LHCN-M2 (cell line): ENCODE measurements at regions not wholly inside any gene's neighbourhood (a gene's known extent, or its start where the extent isn't known, plus 50 kb on each side); places are given as distances from the start of the nearest gene placed in this dataset.
A peak's percentile ranks its signal among the peaks of the same experiment; 100 is the strongest.
"Not testable (repeated sequence)": the region's sequence is repeated elsewhere in the genome, so short reads cannot be mapped to it uniquely, and the experiment has no call there.

ENCODE experiments used
- DNase-seq: peaks from one replicate; pipeline ENCODE4 v3.0.0-alpha.2; 2012; ENCODE audit warnings: low read depth

DNA sequence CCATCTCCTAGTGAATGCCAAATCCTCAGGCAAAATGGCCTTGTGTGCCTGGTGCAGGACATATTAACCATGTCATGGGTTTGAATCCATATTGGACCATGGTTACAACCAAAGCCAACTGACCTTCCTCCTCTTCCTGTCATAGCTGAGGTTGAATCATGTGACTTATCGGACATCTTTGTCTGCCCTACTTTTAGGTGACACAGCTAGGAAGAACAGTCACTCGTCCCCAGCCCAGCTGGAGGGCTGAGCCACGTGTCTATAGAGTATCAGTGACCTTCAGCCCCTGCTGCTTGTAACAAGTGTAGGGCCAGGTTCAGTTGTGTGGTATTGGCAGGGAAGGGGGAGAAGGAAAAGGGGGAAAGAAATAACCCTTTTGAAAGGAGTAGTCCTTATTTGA lies 225.2 kb downstream of the KTN1 start:
- no peak for DNase-seq

DNA sequence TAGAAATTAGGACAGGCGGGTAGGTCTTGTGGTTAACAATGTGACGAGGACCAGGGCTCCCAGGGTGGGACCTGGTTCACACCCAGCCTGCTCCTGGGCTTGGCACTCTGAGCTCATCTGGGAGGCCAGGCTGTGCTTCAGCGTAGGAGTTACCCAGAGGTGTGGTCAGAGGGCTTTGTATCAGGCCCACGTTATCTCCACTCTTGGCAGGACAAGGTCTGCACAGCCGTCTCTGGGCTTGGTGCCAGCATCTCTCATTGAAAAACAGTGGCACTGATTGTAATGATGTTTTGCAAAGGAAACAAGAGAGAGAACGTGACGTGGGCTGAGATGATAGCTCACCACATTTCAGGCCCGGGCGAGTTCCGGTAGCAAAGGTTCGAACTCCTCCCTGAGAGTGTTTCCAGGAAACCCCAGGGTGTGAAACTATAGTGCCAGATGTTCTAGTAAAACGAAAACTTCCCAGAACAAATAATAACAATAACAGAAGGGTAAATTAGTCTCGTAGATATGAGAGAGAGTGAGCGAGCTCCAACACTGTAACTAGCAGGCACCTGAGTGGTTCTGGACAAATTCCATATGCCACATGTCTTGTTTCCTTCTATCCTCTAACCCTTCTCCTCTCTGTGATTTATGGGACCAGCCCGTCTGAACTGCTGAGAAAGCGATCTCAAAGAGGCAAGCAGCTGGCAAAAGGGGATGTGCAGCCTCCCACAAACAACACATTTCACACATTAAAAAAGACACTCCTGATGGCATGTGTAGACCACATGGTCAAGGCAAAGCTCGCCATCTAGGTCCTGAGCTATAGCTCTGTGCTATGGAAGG lies 227.3 kb downstream of the KTN1 start:
- no peak for DNase-seq

DNA sequence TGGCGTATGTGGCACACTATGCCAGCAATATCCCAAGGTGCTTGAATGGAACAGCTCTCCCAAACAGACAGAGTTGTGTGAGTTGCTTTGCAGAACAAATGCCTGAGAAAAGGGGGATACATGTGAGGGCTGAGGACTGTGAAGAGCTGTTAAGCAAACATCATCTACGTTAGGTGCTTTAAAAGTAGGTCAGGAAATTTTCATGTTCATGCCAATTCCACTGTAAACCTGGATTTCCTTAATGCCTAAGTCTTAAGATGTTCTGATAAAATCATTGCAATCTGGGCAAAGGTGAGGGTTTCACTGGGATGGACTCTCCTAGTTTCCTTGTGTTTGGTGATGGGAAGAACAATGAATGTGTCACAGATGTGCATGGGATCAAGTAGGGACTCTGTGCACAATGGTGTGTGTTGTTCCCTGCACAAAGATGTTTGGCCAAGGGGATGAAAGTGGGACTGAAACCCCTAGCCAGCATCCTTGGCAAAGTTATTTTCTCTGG lies 227.9 kb downstream of the KTN1 start:
- DNase-seq = no peak

DNA sequence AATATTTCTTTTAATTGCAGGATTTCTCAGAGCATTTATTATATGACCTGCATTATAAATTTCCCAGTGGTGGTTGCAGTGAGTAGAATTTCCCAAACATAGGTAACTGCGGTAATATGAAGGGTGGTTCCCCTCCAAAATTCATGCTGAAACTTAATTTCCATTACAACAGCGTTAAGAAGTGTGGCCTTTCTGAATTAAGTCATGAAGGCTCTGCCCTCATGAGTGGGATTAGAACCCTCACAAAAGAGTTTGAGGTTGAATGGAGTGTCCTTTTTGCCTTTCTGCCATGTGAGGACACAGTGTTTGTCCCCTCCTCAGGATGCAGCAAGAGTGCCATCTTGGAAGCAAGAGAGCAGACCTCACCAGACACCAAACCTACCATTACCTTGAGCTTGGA lies 233.6 kb downstream of the KTN1 start:
- DNase-seq = no peak

DNA sequence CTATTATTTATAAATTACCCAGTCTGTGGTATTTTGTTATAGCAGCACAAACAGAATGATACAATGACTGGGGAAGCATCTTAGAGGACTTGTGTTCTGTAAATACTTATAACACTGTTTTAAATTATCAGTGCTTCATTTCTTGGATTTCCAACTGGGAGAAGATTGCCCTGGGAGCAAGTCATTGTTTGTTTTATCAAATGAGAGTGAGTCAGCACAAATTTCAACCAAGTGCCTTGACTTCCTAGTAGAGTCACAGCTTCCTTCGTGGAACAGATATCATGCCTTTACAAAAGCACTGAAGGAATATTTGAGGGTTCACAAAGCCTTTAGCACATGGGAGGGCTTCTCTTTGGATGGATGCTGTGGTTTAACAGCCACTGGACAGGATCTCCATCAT lies 234.1 kb downstream of the KTN1 start:
- DNase-seq = no peak

DNA sequence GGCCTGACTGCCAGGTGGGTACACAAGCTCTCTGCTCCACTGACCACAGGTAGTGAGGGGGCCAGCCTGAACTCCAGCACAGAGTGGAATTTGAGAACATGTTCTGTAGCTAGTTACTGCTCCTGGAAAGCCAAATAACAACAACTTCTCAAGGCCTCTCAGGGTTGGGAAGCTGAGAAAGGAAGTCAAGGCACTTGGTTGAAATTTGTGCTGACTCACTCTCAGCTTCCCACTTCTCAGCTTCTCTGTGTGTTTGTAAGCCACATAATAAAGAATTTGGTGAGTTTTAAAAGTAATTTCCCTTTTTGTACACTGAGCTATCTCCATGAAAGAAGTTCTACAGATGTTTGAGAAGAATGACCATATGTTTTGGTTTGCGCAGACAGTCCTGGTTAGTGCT lies 234.9 kb downstream of the KTN1 start:
- peak; percentile 13 for DNase-seq

DNA sequence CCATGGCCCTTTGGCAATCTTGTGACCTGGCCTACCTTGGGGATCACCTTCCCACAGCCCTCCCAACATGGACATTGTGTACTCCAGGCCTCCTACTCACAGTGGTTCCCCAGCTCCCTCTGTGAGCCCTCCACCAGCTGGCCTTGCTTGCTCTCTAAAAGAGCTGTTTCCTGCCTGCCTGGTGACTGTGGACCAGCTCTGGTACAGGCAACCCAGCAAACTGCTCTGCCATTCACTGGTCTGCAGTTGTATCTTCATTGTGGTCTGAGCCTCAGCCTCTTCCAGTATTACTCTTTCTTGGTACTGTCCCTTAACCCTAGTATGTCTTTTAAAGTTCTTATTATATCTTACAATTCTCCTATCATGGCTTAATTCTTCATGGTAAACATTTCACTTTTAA lies 236.2 kb downstream of the KTN1 start:
- no peak for DNase-seq

DNA sequence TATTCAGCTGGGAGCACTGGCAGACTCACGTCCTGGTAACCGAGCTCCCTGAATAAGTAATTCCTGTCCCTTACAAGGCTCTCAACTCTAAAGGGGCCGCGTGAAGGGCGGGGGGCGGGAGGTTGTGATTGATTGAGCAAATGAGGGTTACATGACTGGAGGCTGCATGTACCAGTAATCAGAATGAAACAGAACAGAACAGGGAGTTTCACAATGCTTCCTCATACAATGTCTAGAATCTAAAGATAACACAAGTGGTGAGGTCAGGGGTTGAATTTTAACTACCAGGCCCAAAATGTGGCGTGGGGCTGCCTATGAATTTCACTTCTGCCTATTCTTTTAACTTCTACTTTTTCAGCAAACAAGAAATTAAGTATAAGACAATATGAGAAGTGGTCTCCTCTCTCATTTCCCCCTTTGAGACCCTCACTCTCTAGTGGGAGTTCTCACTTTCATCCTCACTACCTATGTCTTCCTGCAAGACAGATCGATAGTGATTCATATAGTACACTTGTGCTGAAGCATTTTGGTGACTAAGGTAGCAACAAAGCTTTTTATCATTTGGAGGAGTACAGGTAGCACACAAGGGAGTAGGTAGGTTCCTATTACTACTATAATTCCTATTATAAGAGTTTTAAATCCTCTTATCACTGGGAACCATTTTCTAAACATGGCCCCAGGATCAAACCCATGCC lies 239.8 kb downstream of the KTN1 start:
- no peak for DNase-seq

DNA sequence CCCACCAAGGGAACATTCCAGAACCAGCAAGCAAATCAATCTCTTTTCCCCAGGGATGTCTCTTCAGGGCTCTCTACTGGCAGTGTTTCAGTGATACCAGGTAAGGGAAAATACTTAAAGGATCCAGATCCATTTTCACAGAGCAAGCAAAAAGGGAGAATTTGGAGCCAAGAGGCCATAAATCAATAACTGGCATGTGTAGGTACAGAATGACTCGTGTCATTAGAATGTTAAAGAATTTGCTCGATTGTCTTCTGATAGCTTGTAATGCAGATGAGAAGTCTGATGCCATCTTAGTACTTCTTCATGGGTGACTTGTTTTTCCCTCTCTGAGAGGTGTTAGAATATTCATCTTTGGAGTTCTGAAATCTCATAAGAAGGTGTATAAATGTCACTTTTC lies 242.9 kb downstream of the KTN1 start:
- no peak for DNase-seq

DNA sequence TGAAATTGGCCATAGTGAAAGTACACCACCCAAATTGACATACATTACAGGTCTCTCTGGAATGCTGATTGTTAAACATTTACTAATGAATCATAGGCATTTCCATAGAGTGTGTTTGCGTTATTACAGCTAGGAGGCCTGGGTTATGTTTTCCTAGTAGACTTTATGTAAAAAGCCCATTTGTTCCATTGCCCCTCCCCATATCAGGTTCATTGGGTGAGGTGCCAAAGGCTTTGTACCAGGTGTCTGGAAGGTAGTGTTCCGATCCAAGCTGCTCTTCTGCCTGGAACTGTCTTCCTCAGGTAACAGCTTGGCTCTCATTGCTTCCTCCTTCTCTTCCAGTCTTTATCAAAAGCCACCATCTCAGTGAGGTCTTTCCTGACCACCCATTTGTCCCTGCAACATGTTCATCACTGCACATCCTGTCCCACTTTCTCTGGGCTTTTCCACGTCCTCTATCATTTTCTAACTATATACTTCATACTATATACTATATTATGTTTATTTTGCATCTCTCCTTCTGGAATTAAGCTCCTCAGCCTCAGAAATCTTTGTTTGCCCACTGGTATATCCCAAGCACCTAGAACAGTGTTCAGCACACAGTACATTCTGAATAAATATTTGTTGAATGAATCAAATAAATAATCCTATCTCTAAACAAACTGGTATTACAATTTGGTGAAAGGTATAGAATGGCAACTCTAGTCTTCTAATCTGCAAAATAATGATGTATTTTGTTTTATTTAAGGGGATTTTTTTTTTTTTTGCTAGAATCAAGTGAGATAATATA lies 252.3 kb downstream of the KTN1 start:
- DNase-seq = no peak

DNA sequence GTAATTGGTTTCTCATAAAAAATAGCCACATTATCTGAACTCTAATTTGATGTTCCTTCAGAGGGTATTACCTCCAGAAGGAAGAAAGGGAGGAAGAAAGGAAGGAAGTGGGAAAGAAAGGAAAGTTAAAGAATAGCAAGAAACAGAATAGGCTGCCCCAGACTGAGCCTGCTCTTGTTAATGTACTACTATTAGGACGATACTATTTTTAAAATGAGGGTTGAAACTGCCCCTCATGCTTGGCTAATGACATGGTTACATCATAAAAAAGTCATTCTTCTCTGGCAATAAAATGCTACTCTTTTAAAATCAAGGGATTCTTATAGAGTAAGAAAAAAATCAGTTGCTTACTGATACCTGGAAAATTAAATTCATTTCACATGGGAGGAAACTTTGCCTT lies 253.0 kb downstream of the KTN1 start:
- no peak for DNase-seq

DNA sequence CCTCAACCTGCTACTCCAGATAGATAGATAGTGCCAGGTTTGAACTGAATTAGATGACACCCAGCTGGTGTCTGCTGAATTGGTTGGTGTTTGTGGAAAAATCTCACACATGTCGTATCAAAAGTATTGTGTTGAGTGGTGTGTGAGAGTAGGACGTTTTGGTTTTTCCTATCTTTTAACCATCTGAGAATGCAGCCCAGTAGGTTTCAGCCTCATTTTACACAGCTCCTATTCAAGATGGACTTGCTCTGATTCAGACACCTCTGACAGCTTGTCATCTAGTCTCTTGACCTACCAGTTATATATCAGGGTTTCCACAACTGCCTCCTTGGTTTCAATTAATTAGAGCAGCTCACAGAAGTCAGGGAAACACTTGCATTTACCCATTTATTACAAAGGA lies 254.4 kb downstream of the KTN1 start:
- no peak for DNase-seq

DNA sequence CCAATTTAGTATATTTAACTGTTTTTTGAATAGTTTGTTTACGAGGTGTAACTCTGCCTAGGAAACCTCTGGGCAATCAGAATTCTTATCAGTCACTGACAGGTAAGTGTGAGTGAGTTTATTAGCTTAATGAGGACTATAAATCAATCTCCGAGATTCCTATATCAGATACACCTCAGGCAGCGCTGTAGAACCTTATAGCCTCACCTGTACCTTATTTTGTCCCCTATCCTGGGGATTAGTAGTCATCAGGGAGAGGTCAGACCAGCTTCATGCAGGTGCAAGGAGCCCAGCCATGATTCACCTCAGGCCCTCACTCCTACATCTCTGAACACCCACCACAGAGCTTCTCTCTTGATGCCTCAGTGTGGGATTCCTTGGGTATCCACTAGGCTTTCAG lies 256.0 kb downstream of the KTN1 start:
- DNase-seq = no peak

DNA sequence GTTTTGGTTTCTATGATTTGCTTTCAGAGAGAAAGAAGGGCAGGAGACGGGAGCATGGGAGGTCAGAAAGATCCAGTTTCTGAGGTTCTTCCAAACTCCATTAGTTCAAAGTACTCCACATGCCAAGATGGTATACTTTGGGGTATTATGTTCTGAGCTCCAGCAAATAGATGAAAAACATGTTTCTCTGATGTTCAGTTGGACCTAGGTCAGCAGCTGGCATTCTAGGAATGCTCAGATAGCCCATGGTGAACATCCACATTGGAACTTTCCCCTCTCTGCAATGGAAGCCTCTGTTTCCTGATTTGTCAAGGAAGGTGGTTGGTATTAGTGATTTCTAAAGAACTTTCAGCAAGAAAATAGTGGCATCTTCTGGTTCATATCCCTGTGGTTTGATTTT lies 257.5 kb downstream of the KTN1 start:
- DNase-seq = no peak

DNA sequence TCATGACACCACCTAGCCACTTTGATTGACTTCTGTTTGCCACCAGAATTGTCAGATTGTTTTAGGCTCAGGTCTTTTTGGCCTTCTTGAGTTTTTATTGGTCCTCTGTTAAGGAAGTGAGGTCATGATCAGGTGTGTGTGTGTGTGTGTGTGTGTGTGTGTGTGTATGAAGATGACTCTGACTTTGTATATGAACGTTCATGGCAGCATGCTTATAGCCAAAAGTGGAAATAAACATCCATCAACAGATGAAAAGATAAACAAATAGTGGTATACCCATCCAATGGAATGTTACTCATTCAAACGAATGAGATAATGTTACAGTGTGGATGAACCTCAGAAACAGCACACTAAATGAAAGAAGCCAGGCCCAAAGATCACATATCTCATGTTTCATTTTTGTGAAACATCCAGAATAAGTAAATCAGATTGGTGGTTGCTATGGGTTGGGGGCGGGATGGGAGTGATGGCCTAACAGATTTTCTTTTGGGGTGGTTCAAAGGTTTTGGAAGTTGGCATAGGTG lies 258.6 kb downstream of the KTN1 start:
- DNase-seq = no peak

DNA sequence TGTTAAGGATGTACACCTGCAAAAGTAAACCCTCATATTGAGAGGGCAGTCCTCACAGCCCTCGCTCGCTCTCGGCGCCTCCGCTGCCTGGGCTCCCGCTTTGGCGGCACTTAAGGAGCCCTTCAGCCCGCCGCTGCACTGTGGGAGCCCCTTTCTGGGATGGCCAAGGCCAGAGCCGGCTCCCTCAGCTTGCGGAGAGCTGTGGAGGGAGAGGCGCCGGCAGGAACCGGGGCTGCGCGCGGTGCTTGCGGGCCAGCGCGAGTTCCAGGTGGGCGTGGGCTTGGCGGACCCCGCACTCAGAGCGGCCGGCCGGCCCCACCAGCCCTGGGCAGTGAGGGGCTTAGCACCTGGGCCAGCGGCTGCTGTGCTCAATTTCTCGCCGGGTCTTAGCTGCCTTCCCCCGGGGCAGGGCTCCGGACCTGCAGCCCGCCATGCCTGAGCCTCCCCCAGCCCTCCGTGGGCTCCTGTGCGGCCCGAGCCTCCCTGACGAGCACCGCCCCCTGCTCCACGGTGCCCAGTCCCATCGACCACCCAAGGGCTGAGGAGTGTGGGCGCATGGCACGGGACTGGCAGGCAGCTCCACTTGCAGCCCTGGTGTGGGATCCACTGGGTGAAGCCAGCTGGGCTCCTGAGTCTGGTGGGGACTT lies 259.4 kb downstream of the KTN1 start:
- not testable (repeated sequence) for DNase-seq

DNA sequence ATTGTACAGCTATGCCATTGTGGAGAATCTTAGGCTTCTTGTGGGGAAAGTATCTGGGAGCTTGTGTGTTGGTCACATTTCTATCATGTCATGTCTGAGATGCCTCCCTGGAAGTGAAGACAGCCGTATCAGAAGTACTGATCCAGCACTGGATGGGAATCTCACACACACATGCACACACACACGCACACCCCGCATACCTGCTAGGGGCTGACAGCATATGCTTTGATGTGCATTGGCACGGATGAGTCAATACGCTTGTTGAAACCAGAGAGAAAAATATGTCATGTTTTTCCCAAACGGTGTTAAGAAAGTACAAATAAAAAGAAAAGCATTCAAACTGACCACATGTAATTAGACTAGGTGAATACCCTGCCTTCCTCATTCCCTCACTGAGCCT lies 260.8 kb downstream of the KTN1 start:
- no peak for DNase-seq

DNA sequence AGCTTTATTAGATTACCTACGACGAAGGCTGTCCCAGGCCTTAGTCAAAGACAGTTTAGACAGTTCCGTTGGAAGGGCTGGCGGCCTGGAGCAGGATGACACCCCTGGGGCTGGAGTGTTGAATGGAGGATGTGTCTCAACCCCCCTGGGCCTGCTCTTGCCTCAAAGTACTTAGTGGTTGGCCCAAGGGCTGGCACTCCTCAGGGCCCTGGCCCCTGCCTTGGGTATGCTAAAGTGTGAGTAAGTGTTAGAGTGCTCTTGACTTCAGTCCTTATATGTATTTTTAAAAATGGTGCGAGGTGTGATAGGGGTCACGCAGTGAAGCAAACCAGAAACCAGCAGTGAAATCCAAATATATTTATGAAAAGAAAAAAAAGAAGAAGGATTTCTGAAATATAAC lies 261.6 kb downstream of the KTN1 start:
- no peak for DNase-seq

DNA sequence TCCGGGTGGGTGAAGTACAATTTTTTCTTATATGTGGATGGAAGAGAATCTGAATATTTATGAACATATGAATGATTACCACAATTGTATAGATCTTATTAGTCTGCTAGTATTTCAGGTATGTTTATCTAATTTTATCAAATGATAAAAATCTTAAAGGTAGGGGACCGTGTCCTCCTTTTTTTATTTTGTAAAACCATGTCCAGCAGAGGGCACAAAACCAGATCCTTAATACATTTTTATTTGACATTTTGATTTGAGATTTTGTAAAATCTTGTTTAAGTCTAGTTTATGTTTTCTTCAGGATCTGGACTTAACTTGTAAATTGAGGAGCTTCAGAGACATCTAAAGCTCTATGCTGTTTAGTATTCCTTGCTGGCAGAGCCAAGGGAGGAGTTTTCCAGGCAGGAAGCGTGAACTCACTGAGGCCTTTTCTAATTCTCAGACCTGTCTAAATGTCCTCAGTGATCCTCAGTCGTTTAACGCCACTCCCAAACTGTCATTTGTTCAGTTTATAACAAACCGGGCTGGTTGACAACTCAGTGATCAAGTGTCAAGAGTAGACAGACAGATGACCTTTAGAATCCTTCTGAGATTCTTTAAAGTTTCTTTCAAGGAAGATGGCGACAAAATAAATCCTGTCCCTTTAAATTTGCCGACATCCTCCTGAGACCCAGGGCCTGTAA lies 263.9 kb downstream of the KTN1 start:
- no peak for DNase-seq

DNA sequence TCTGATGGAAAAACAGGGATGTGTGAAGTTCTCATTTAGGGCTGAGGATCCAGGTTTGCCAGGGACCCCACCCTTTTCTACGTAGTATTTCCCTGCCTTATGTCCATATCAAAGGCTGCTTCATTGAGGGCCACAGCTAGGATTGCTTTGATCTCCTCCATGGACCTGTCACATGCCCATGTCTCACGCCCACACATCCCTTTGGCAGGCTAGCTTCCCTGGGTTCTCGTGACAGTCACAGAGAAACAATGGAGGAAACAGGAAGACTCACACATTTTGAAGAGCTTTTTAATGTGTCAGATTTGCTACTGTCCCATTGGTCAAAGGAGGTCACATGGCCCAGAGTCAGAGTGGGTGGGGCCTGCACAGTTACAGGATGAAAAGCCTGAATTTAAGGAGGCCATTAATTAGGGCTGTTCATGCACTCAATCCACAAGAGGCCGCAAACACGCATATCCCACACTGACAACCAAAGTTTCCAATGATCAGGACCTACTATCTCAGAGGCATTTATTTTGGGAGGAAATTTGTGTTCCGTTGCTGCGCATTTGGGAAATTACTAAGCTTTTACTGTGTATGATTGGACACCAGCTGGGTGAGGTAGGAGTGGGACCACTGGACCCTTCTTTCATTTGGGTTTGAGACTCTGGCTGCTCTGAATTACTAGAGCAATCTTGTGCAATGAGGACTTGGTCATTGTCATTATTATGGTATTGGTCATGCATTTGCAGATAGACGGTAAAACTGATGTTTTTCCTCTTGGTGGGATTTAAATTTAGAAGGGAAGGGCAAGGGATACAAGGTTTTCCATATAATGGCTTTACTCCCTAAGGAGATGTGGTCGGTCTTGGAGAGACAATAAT lies 266.2 kb downstream of the KTN1 start:
- no peak for DNase-seq
